T-helper 1 cell (primary cell): ENCODE measurements at regions not wholly inside any gene's neighbourhood (a gene's known extent, or its start where the extent isn't known, plus 50 kb on each side); places are given as distances from the start of the nearest gene placed in this dataset.
"Not testable (repeated sequence)": the region's sequence is repeated elsewhere in the genome, so short reads cannot be mapped to it uniquely, and the experiment has no call there.

Source experiments
- DNase-seq, 5 donors: peaks; one replicate each; pipeline ENCODE4 v3.0.0-alpha.2; 2012 to 2020

- DNase-seq: no peak
Observed at GRCh38 chr4:60812811-60813210, 387.3 kb upstream of the ADGRL3 start.

GRCh38 chr4:60814549-60814948, 385.6 kb upstream of the ADGRL3 start:
- DNase-seq: no peak

- no peak for DNase-seq
Observed at GRCh38 chr4:60817609-60818008, 382.5 kb upstream of the ADGRL3 start.

GRCh38 chr4:60822986-60823385, 377.1 kb upstream of the ADGRL3 start:
- DNase-seq: no peak

GRCh38 chr4:60840020-60840419, 360.1 kb upstream of the ADGRL3 start:
- DNase-seq: no peak

- no peak for DNase-seq
Observed at GRCh38 chr4:60846678-60847077, 353.4 kb upstream of the ADGRL3 start.

- DNase-seq: no peak
Observed at GRCh38 chr4:60847614-60848013, 352.5 kb upstream of the ADGRL3 start.

- DNase-seq: no peak
Observed at GRCh38 chr4:60857130-60857753, 342.9 kb upstream of the ADGRL3 start.

GRCh38 chr4:60863442-60863841, 336.7 kb upstream of the ADGRL3 start:
- no peak for DNase-seq

GRCh38 chr4:60865273-60865672, 334.9 kb upstream of the ADGRL3 start:
- no peak for DNase-seq

GRCh38 chr4:60868232-60868960, 331.7 kb upstream of the ADGRL3 start:
- DNase-seq: no peak

GRCh38 chr4:60879135-60879701, 320.9 kb upstream of the ADGRL3 start:
- no peak for DNase-seq

GRCh38 chr4:60884587-60884986, 315.5 kb upstream of the ADGRL3 start:
- DNase-seq: no peak

GRCh38 chr4:60885011-60885410, 315.1 kb upstream of the ADGRL3 start:
- DNase-seq: no peak

- no peak for DNase-seq
Observed at GRCh38 chr4:60890743-60891142, 309.4 kb upstream of the ADGRL3 start.

GRCh38 chr4:60891947-60892346, 308.2 kb upstream of the ADGRL3 start:
- no peak for DNase-seq

- no peak for DNase-seq
Observed at GRCh38 chr4:60897415-60897814, 302.7 kb upstream of the ADGRL3 start.

GRCh38 chr4:60905162-60905561, 295.0 kb upstream of the ADGRL3 start:
- no peak for DNase-seq

- DNase-seq: no peak
Observed at GRCh38 chr4:60911127-60911526, 289.0 kb upstream of the ADGRL3 start.

- no peak for DNase-seq
Observed at GRCh38 chr4:60913002-60913401, 287.1 kb upstream of the ADGRL3 start.

- DNase-seq: no peak
Observed at GRCh38 chr4:60913671-60914070, 286.5 kb upstream of the ADGRL3 start.

- DNase-seq: not testable (repeated sequence)
Observed at GRCh38 chr4:60921735-60922134, 278.4 kb upstream of the ADGRL3 start.

- no peak for DNase-seq
Observed at GRCh38 chr4:60923075-60923474, 277.1 kb upstream of the ADGRL3 start.

GRCh38 chr4:60926624-60927023, 273.5 kb upstream of the ADGRL3 start:
- DNase-seq: no peak
